HCT116 (cell line): ENCODE measurements at regions not wholly inside any gene's neighbourhood (a gene's known extent, or its start where the extent isn't known, plus 50 kb on each side); places are given as distances from the start of the nearest gene placed in this dataset.

Experiments used
- ATAC-seq: fragments of 200-7000 bp; cut with Tn5 transposase; 2 replicates; pipeline ENCODE4 v1.9.1; 2020; ENCODE audit warnings: mild to moderate bottlenecking, moderate library complexity
- BruUV-seq: library from RNA; stranded (reverse); fragments of 400-500 nt; replicated peaks from 2 replicates; lab custom pipeline; 2021; lab: Mats Ljungman, UMichigan
- CTCF ChIA-PET: fragments of 300-600 bp; sonication (Branson Sonifier 250); formaldehyde crosslinking; loops from one replicate; lab custom pipeline; 2021; ENCODE audit warnings: antibody characterized with exemption; lab: Charles Lee
- POLR2A ChIA-PET: fragments of 300-600, 350-600 bp; sonication (Branson Sonifier 250); formaldehyde crosslinking; loops from one replicate; lab custom pipeline; 2021; ENCODE audit warnings: antibody characterized with exemption; lab: Charles Lee
- RAD21 ChIA-PET, 2 experiments: fragments of 300-600 bp; sonication (Branson Sonifier 250); formaldehyde crosslinking; loops; one replicate each; lab custom pipeline; 2023; ENCODE audit warnings: low total read pairs in 2 of 2; ENCODE audit not compliant: uncharacterized antibody in 2 of 2, unreplicated experiment in 2 of 2, low non-redundant PET in 1 of 2; lab: Charles Lee
- DNase-seq: peaks from one replicate; pipeline ENCODE4 v3.0.0-alpha.2; 2010; ENCODE audit warnings: low read depth, low spot score
- H2AFZ ChIP-seq: fragments of 200-600 bp; shearing (Covaris generic), sonication (generic); 2 replicates; pipeline ENCODE4 v1.6.1; 2017; ENCODE audit warnings: low read depth, mixed run types, mixed read lengths, antibody characterized with exemption, low read length; ENCODE audit not compliant: poor library complexity, severe bottlenecking
- H3K27ac ChIP-seq: 2 replicates; pipeline ENCODE4 v1.5.1; 2012; ENCODE audit warnings: low read depth, low read length
- H3K27me3 ChIP-seq: fragments of 200-600 bp; sonication (generic); 2 replicates; pipeline ENCODE4 v1.6.1; 2016; ENCODE audit warnings: mixed run types, low read length, mixed read lengths; ENCODE audit not compliant: insufficient read depth
- H3K36me3 ChIP-seq, 2 experiments: fragments of 200-500 bp in 1 of 2; fragments of 200-600 bp in 1 of 2; sonication (Bioruptor generic) in 1 of 2; sonication (generic) in 1 of 2; 2 replicates each; pipeline versions ENCODE4 v1.5.1 to v1.6.1; 2014 to 2016; ENCODE audit warnings: low read length in 2 of 2, inconsistent platforms in 1 of 2, mixed read lengths in 1 of 2, mixed run types in 1 of 2; ENCODE audit not compliant: insufficient read depth in 2 of 2, control insufficient read depth in 1 of 2
- H3K4me1 ChIP-seq, 2 experiments: fragments of 200-600 bp in 1 of 2; sonication (generic) in 1 of 2; 2 replicates each; pipeline versions ENCODE4 v1.5.1 to v1.6.1; 2012 to 2017; ENCODE audit warnings: low read length in 2 of 2, inconsistent platforms in 1 of 2, mild to moderate bottlenecking in 1 of 2, mixed read lengths in 1 of 2, mixed run types in 1 of 2, moderate library complexity in 1 of 2; ENCODE audit not compliant: insufficient read depth in 2 of 2, control insufficient read depth in 1 of 2
- H3K4me2 ChIP-seq: fragments of 200-600 bp; sonication (generic); 2 replicates; pipeline ENCODE4 v1.6.1; 2017; ENCODE audit warnings: mixed run types, low read length, mixed read lengths
- H3K4me3 ChIP-seq, 2 experiments: fragments of 200-600 bp in 1 of 2; sonication (generic) in 1 of 2; replicated peaks in 1 of 2; 2 replicates each; pipeline ENCODE4 v1.5.1; 2011 to 2016; ENCODE audit warnings: low read length in 2 of 2, control low read depth in 1 of 2, low read depth in 1 of 2, mild to moderate bottlenecking in 1 of 2, mixed read lengths in 1 of 2, mixed run types in 1 of 2
- H3K79me2 ChIP-seq: fragments of 200-600 bp; sonication (generic); 2 replicates; pipeline ENCODE4 v1.6.1; 2017; ENCODE audit warnings: mild to moderate bottlenecking, mixed run types, low read length, moderate library complexity, mixed read lengths; ENCODE audit not compliant: insufficient read depth
- H3K9ac ChIP-seq: fragments of 200-600 bp; sonication (generic); 2 replicates; pipeline ENCODE4 v1.6.1; 2016; ENCODE audit warnings: low read length, mixed read lengths
- H3K9me2 ChIP-seq: fragments of 200-600 bp; sonication (generic), shearing (Covaris generic); 2 replicates; pipeline ENCODE4 v1.6.1; 2017; ENCODE audit warnings: mixed run types, mild to moderate bottlenecking, moderate library complexity; ENCODE audit not compliant: insufficient read depth
- H3K9me3 ChIP-seq, 2 experiments: fragments of 200-500 bp in 1 of 2; fragments of 200-600 bp in 1 of 2; sonication (Bioruptor generic) in 1 of 2; sonication (generic) in 1 of 2; 2 replicates each; pipeline ENCODE4 v1.6.1; 2014 to 2017; ENCODE audit warnings: low read length in 2 of 2, mixed read lengths in 2 of 2, inconsistent platforms in 1 of 2, low read depth in 1 of 2, mild to moderate bottlenecking in 1 of 2, mixed run types in 1 of 2, moderate library complexity in 1 of 2; ENCODE audit not compliant: control insufficient read depth in 1 of 2, insufficient read depth in 1 of 2
- H4K20me1 ChIP-seq: fragments of 200-600 bp; sonication (generic), shearing (Covaris generic); 2 replicates; pipeline ENCODE4 v1.6.1; 2017; ENCODE audit warnings: mixed run types, mild to moderate bottlenecking, moderate library complexity; ENCODE audit not compliant: insufficient read depth
- CBX3 ChIP-seq: IDR thresholded peaks from 2 replicates; pipeline ENCODE4 v1.6.1; 2012; ENCODE audit warnings: low read depth
- CEBPB ChIP-seq: IDR thresholded peaks from 2 replicates; pipeline ENCODE4 v1.6.1; 2012; ENCODE audit warnings: low read depth
- CTCF ChIP-seq, 3 experiments: fragments of 200-600 bp in 1 of 3; sonication (generic) in 1 of 3; IDR thresholded peaks in 2 of 3; conservative IDR thresholded peaks in 1 of 3; 2 replicates each; pipeline ENCODE4 v1.5.1; 2012 to 2017; ENCODE audit warnings: low read depth in 2 of 3, low read length in 2 of 3, antibody characterized with exemption in 1 of 3, borderline replicate concordance in 1 of 3, control low read depth in 1 of 3, mild to moderate bottlenecking in 1 of 3, mixed read lengths in 1 of 3, mixed run types in 1 of 3, moderate library complexity in 1 of 3; ENCODE audit not compliant: insufficient read depth in 1 of 3
- ELF1 ChIP-seq: IDR thresholded peaks from 2 replicates; pipeline ENCODE4 v1.6.1; 2012; ENCODE audit warnings: low read depth, borderline replicate concordance
- EZH2 ChIP-seq: fragments of 200-600 bp; sonication (generic); IDR thresholded peaks from 2 replicates; pipeline ENCODE4 v1.6.1; 2017; ENCODE audit warnings: antibody characterized with exemption, mixed run types
- EZH2phosphoT487 ChIP-seq: fragments of 200-600 bp; IDR thresholded peaks from 2 replicates; pipeline ENCODE4 v1.6.1; 2018; ENCODE audit warnings: antibody characterized with exemption, borderline replicate concordance
- JUND ChIP-seq: IDR thresholded peaks from 2 replicates; pipeline ENCODE4 v1.6.1; 2012
- MAX ChIP-seq: IDR thresholded peaks from 2 replicates; pipeline ENCODE4 v1.6.1; 2012
- POLR2A ChIP-seq: IDR thresholded peaks from 2 replicates; pipeline ENCODE4 v1.7.0; 2011; ENCODE audit warnings: borderline replicate concordance; ENCODE audit not compliant: insufficient read depth, insufficient read length; ENCODE audit errors: extremely low read depth
- POLR2AphosphoS5 ChIP-seq: IDR thresholded peaks from 2 replicates; pipeline ENCODE4 v1.6.1; 2011; ENCODE audit warnings: mild to moderate bottlenecking, low read depth, low read length, moderate library complexity
- RAD21 ChIP-seq: IDR thresholded peaks from 2 replicates; pipeline ENCODE4 v1.6.1; 2012; ENCODE audit warnings: low read depth, mild to moderate bottlenecking
- SIN3A ChIP-seq: IDR thresholded peaks from 2 replicates; pipeline ENCODE4 v1.6.1; 2012; ENCODE audit warnings: low read depth
- SP1 ChIP-seq: IDR thresholded peaks from 2 replicates; pipeline ENCODE4 v1.6.1; 2012; ENCODE audit warnings: low read depth
- TCF7L2 ChIP-seq: IDR thresholded peaks from 2 replicates; pipeline ENCODE4 v1.7.0; 2011; ENCODE audit warnings: borderline replicate concordance, inconsistent platforms; ENCODE audit not compliant: insufficient read depth, insufficient read length; ENCODE audit errors: extremely low read depth
- ZBTB33 ChIP-seq: IDR thresholded peaks from 2 replicates; pipeline ENCODE4 v1.6.1; 2011; ENCODE audit warnings: mild to moderate bottlenecking, low read length, moderate library complexity; ENCODE audit not compliant: insufficient replicate concordance; ENCODE audit errors: extremely low read depth
- ZFX ChIP-seq: fragments of 450-650 bp; IDR thresholded peaks from 2 replicates; pipeline ENCODE4 v1.6.1; 2017
- ZNF274 ChIP-seq: fragments of 200-500 bp; sonication (Bioruptor generic); IDR thresholded peaks from 2 replicates; pipeline ENCODE4 v1.6.1; 2014; ENCODE audit warnings: mild to moderate bottlenecking, low read depth, low read length, inconsistent platforms
- intact Hi-C: fragments of 100-400 bp; cut with micrococcal nuclease; formaldehyde crosslinking; loops from 2 replicates; pipeline ENCODE4 v1.10.0; 2022
- TF ChIP-seq, protein P1 (sequence below): IDR thresholded peaks from 2 replicates; pipeline ENCODE4 v1.6.1; 2012

- ATAC-seq: no peak
- Histone ChIP-seq H3K4me1 (no peaks in the 10 kb centered on the region), H3K27me3 (no peaks in the 10 kb centered on the region), H4K20me1 (no peaks in the 10 kb centered on the region), H3K27ac (no peak overlapping the region), H3K79me2 (no peaks in the 10 kb centered on the region), H3K9me2 (no peaks in the 10 kb centered on the region), H3K36me3 (no peaks in the 10 kb centered on the region), H3K4me2 (no peak overlapping the region), H3K9me3 (no peaks in the 10 kb centered on the region), H3K9ac (no peak overlapping the region), H2AFZ (no peak overlapping the region), H3K4me3 (no peak overlapping the region)
- TF ChIP-seq CEBPB: no peak
- TF ChIP-seq EZH2: no peak
- no peak for TF ChIP-seq CBX3
- no peak for TF ChIP-seq ZFX
- TF ChIP-seq ZNF274: no peak
- no peak for TF ChIP-seq POLR2A
- no peak for TF ChIP-seq SP1
- BruUV-seq: no TSS peak
- intact Hi-C loops: loop anchor here (2.0 to 10.0 kb wide), 2 partner anchors 1014 to 1034 kb away; no protein-coding TSS in a partner anchor
- ChIA-PET RAD21 (interaction anchor here in 1 of 2 experiments (1.2 kb wide), 1 partner anchor 873 kb away, joined by 3 read pairs; no protein-coding TSS in a partner anchor), CTCF (interaction anchor here (1.7 kb wide), 1 partner anchor 289 kb away, joined by 7 read pairs; no protein-coding TSS in a partner anchor), POLR2A (no interaction called here)
- no peak for DNase-seq
Observed at GRCh38 chr10:27368706-27369105, 128.1 kb upstream of the ACBD5 start.

DNA sequence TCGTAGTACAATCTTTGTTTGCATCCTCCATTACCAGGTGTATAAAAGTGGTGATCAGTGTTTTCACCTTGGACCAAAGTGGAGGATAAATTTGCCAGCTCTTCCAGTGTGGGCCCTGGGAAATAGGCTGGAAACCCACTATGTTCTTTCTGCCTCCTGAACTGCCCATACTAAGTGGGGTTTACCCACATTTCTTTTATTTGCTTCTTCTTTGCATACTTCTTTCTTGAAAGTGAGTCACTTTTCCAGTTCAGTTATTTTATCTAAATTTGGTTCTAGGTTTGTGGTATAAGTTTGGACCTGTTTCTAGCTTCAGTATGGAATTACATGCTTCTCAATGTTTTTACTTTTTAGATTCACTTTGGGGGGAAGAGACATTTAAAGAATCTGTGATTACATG is 126.2 kb upstream of the ACBD5 start:
- no peak overlapping the region for H3K4me3 ChIP-seq
- no peak for ATAC-seq
- no peak overlapping the region for H3K9ac ChIP-seq
- no peaks in the 10 kb centered on the region for H4K20me1 ChIP-seq
- CTCF ChIA-PET: no interaction called here
- H3K9me3 ChIP-seq: no peaks in the 10 kb centered on the region
- no peak overlapping the region for H2AFZ ChIP-seq
- H3K36me3 ChIP-seq: no peaks in the 10 kb centered on the region
- no TSS peak for BruUV-seq
- H3K27me3 ChIP-seq: no peaks in the 10 kb centered on the region
- H3K4me2 ChIP-seq: no peak overlapping the region
- H3K79me2 ChIP-seq: no peaks in the 10 kb centered on the region
- H3K4me1 ChIP-seq: no peaks in the 10 kb centered on the region
- intact Hi-C loops: loop anchor here (10.0 kb wide), 1 partner anchor 1032 kb away; no protein-coding TSS in a partner anchor
- POLR2A ChIA-PET: no interaction called here
- H3K27ac ChIP-seq: no peak overlapping the region
- RAD21 ChIA-PET: no interaction called here
- TF ChIP-seq CTCF (IDR thresholded peaks at IDR 0.05 in 2 of 3, conservative IDR thresholded peaks at IDR 0.05 in 1 of 3; ENCODE audit: borderline replicate concordance in 1 of 3, insufficient read depth in 1 of 3, low read depth in 2 of 3, low read length in 2 of 3) (no peak), SIN3A (no peak), MAX (no peak), JUND (no peak), CEBPB (no peak), ZFX (no peak), ELF1 (no peak), CBX3 (no peak), TCF7L2 (no peak), POLR2AphosphoS5 (no peak), EZH2 (no peak), RAD21 (no peak), EZH2phosphoT487 (no peak), ZBTB33 (no peak)
- TF ChIP-seq, protein P1, sequence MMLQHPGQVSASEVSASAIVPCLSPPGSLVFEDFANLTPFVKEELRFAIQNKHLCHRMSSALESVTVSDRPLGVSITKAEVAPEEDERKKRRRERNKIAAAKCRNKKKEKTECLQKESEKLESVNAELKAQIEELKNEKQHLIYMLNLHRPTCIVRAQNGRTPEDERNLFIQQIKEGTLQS: no peak
- H3K9me2 ChIP-seq: no peaks in the 10 kb centered on the region
- no peak for DNase-seq
